Smooth muscle cell (in vitro differentiated cells): ENCODE measurements at regions not wholly inside any gene's neighbourhood (a gene's known extent, or its start where the extent isn't known, plus 50 kb on each side); places are given as distances from the start of the nearest gene placed in this dataset.

ENCODE experiments used
- DNase-seq: peaks from one replicate; lab custom pipeline; 2025; ENCODE audit not compliant: unreplicated experiment; lab: John Stamatoyannopoulos, UW
- H2AFZ ChIP-seq: fragments of 200-600 bp; sonication (generic); 2 replicates; pipeline ENCODE4 v1.6.0; 2016; ENCODE audit warnings: antibody characterized with exemption, low read depth, mild to moderate bottlenecking
- H3F3A ChIP-seq: fragments of 200-600 bp; sonication (generic); 2 replicates; pipeline ENCODE4 v1.6.0; 2017; ENCODE audit warnings: antibody characterized with exemption, low read depth
- H3K27ac ChIP-seq: fragments of 200-600 bp; sonication (generic); 2 replicates; pipeline ENCODE4 v1.5.1; 2016; ENCODE audit warnings: low read depth, mild to moderate bottlenecking
- H3K27me3 ChIP-seq: fragments of 200-600 bp; sonication (generic); 2 replicates; pipeline ENCODE4 v1.6.1; 2016; ENCODE audit warnings: low read depth, mild to moderate bottlenecking
- H3K36me3 ChIP-seq: fragments of 200-600 bp; sonication (generic); 2 replicates; pipeline ENCODE4 v1.5.1; 2016; ENCODE audit warnings: low read depth
- H3K4me1 ChIP-seq: fragments of 200-600 bp; sonication (generic); 2 replicates; pipeline ENCODE4 v1.5.1; 2016; ENCODE audit warnings: low read depth
- H3K4me2 ChIP-seq: fragments of 200-600 bp; sonication (generic); 2 replicates; pipeline ENCODE4 v1.6.0; 2016; ENCODE audit warnings: mild to moderate bottlenecking
- H3K4me3 ChIP-seq: fragments of 200-600 bp; sonication (generic); 2 replicates; pipeline ENCODE4 v1.5.1; 2016; ENCODE audit warnings: mild to moderate bottlenecking
- H3K79me2 ChIP-seq: fragments of 200-600 bp; sonication (generic); 2 replicates; pipeline ENCODE4 v1.6.0; 2016; ENCODE audit warnings: low read depth, mild to moderate bottlenecking
- H3K9ac ChIP-seq: fragments of 200-600 bp; sonication (generic); 2 replicates; pipeline ENCODE4 v1.6.0; 2016; ENCODE audit warnings: low read depth
- H3K9me3 ChIP-seq: fragments of 200-600 bp; sonication (generic); replicated peaks from 2 replicates; pipeline ENCODE4 v1.5.1; 2016; ENCODE audit warnings: low read depth
- H4K20me1 ChIP-seq: fragments of 200-600 bp; sonication (generic); 2 replicates; pipeline ENCODE4 v1.6.0; 2016; ENCODE audit warnings: low read depth
- WGBS: methylation state at CpG from one replicate; pipeline ENCODE4 v1.1.7; 2016; ENCODE audit warnings: low lambda C conversion rate; 5-methylcytosine and 5-hydroxymethylcytosine counted together
- TF ChIP-seq, protein P1 (sequence below): fragments of 200-600 bp; sonication (generic); IDR thresholded peaks from 2 replicates; pipeline ENCODE4 v1.5.1; 2017; ENCODE audit warnings: borderline replicate concordance, mild to moderate bottlenecking, antibody characterized with exemption; ENCODE audit not compliant: insufficient read depth, poor library complexity, severe bottlenecking

GRCh38 chrX:129071390-129071789 lies 451.9 kb downstream of the SMARCA1 start:
- H4K20me1 ChIP-seq = no peaks in the 10 kb centered on the region
- H3K4me2 ChIP-seq = no peak overlapping the region
- H3K9ac ChIP-seq = no peak overlapping the region
- no peak overlapping the region for H2AFZ ChIP-seq
- peaks cover 10% of the 10 kb centered on the region for H3K4me1 ChIP-seq
- TF ChIP-seq, protein P1, sequence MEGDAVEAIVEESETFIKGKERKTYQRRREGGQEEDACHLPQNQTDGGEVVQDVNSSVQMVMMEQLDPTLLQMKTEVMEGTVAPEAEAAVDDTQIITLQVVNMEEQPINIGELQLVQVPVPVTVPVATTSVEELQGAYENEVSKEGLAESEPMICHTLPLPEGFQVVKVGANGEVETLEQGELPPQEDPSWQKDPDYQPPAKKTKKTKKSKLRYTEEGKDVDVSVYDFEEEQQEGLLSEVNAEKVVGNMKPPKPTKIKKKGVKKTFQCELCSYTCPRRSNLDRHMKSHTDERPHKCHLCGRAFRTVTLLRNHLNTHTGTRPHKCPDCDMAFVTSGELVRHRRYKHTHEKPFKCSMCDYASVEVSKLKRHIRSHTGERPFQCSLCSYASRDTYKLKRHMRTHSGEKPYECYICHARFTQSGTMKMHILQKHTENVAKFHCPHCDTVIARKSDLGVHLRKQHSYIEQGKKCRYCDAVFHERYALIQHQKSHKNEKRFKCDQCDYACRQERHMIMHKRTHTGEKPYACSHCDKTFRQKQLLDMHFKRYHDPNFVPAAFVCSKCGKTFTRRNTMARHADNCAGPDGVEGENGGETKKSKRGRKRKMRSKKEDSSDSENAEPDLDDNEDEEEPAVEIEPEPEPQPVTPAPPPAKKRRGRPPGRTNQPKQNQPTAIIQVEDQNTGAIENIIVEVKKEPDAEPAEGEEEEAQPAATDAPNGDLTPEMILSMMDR = no peak
- no peaks in the 10 kb centered on the region for H3K9me3 ChIP-seq
- no peak overlapping the region for H3K4me3 ChIP-seq
- no peaks in the 10 kb centered on the region for H3K79me2 ChIP-seq
- no peaks in the 10 kb centered on the region for H3K36me3 ChIP-seq
- H3F3A ChIP-seq = no peaks in the 10 kb centered on the region
- no peaks in the 10 kb centered on the region for H3K27me3 ChIP-seq
- H3K27ac ChIP-seq = no peak overlapping the region
- no peak for DNase-seq
- WGBS = 11% methylated on average over 2 of the region's 2 CpGs

DNA sequence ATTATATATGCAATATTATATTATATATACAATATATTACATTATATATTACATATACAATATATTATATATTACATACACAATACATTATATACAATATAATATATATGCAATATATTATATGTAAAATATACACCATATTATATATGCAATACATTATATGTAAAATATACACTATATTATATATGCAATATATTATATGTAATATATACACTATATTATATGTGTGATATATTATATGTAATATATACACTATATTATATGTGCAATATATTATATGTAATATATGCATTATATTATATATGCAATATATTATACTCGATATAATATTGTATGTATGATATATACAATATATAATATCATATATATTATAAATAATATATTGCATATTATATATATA lies 457.4 kb downstream of the SMARCA1 start:
- no peak overlapping the region for H3K27ac ChIP-seq
- TF ChIP-seq, protein P1 = no peak
- WGBS = 96% methylated on average over 1 of the region's 1 CpG

GRCh38 chrX:129058405-129058804 lies 464.9 kb downstream of the SMARCA1 start:
- H3K9ac ChIP-seq = no peak overlapping the region
- WGBS = 95% methylated on average over 1 of the region's 1 CpG
- no peak for DNase-seq

More for the DNA sequence above, 457.4 kb downstream of the SMARCA1 start:
- no peak for DNase-seq
- H3K4me1 ChIP-seq = peaks cover 3% of the 10 kb centered on the region
- no peak overlapping the region for H3K9ac ChIP-seq
- H3K27me3 ChIP-seq = no peaks in the 10 kb centered on the region
- H3K4me2 ChIP-seq = no peak overlapping the region
- H4K20me1 ChIP-seq = no peaks in the 10 kb centered on the region
- no peak overlapping the region for H2AFZ ChIP-seq
- H3F3A ChIP-seq = no peaks in the 10 kb centered on the region
- H3K79me2 ChIP-seq = no peaks in the 10 kb centered on the region
- no peaks in the 10 kb centered on the region for H3K36me3 ChIP-seq
- H3K4me3 ChIP-seq = no peak overlapping the region
- H3K9me3 ChIP-seq = no peaks in the 10 kb centered on the region

GRCh38 chrX:129043138-129043537 lies 480.2 kb downstream of the SMARCA1 start:
- DNase-seq = no peak
- Histone ChIP-seq H4K20me1 (no peaks in the 10 kb centered on the region), H3K79me2 (no peaks in the 10 kb centered on the region), H3F3A (no peaks in the 10 kb centered on the region), H3K9ac (no peak overlapping the region), H3K27me3 (no peaks in the 10 kb centered on the region), H3K4me2 (no peak overlapping the region), H3K36me3 (no peaks in the 10 kb centered on the region), H3K9me3 (no peaks in the 10 kb centered on the region), H3K27ac (no peak overlapping the region), H2AFZ (no peak overlapping the region), H3K4me1 (no peaks in the 10 kb centered on the region), H3K4me3 (no peak overlapping the region)
- WGBS = 91% methylated on average over 11 of the region's 11 CpGs
- TF ChIP-seq, protein P1 = no peak

More at GRCh38 chrX:129058405-129058804, 464.9 kb downstream of the SMARCA1 start:
- H4K20me1 ChIP-seq = no peaks in the 10 kb centered on the region
- no peak overlapping the region for H3K4me3 ChIP-seq
- H3K36me3 ChIP-seq = no peaks in the 10 kb centered on the region
- H3K9me3 ChIP-seq = no peaks in the 10 kb centered on the region
- TF ChIP-seq, protein P1 = no peak
- H3F3A ChIP-seq = no peaks in the 10 kb centered on the region
- no peaks in the 10 kb centered on the region for H3K27me3 ChIP-seq
- H3K4me2 ChIP-seq = no peak overlapping the region
- H2AFZ ChIP-seq = no peak overlapping the region
- no peaks in the 10 kb centered on the region for H3K4me1 ChIP-seq
- H3K79me2 ChIP-seq = no peaks in the 10 kb centered on the region
- no peak overlapping the region for H3K27ac ChIP-seq
